Spinal cord (tissue), 9 donors: ENCODE measurements at regions not wholly inside any gene's neighbourhood (a gene's known extent, or its start where the extent isn't known, plus 50 kb on each side); places are given as distances from the start of the nearest gene placed in this dataset.
"Not testable (repeated sequence)": the region's sequence is repeated elsewhere in the genome, so short reads cannot be mapped to it uniquely, and the experiment has no call there.

Source experiments
- DNase-seq, 6 donors: peaks; one replicate each; pipeline versions ENCODE4 v3.0.0 to v3.0.0-alpha.2; 2013 to 2015; ENCODE audit warnings: low spot score in 6 of 6, low read depth in 4 of 6
- H3K27ac ChIP-seq: one replicate; pipeline ENCODE4 v1.5.1; 2013; ENCODE audit warnings: low read depth, low read length, control low read depth
- H3K27me3 ChIP-seq: one replicate; pipeline ENCODE4 v1.6.1; 2013; ENCODE audit warnings: low read length; ENCODE audit not compliant: control insufficient read depth, insufficient read depth
- H3K36me3 ChIP-seq: one replicate; pipeline ENCODE4 v1.6.1; 2013; ENCODE audit warnings: low read length; ENCODE audit not compliant: control insufficient read depth, insufficient read depth
- H3K4me1 ChIP-seq: one replicate; pipeline ENCODE4 v1.6.1; 2013; ENCODE audit warnings: low read length; ENCODE audit not compliant: control insufficient read depth, insufficient read depth
- H3K4me3 ChIP-seq: one replicate; pipeline ENCODE4 v1.5.1; 2013; ENCODE audit warnings: low read depth, low read length, control low read depth
- H3K9me3 ChIP-seq: one replicate; pipeline ENCODE4 v1.6.1; 2013; ENCODE audit warnings: low read length; ENCODE audit not compliant: control insufficient read depth, insufficient read depth
- WGBS: methylation state at CpG from one replicate; pipeline ENCODE4 v1.1.5; 2013; ENCODE audit warnings: missing lambda C conversion rate; ENCODE audit not compliant: insufficient coverage; 5-methylcytosine and 5-hydroxymethylcytosine counted together
- donor health status: healthy.

GRCh38 chr7:153109566-153109965, 350.0 kb downstream of the ACTR3B start:
- Histone ChIP-seq H3K4me3 (no peak overlapping the region), H3K27ac (no peak overlapping the region), H3K9me3 (no peaks in the 10 kb centered on the region), H3K27me3 (no peaks in the 10 kb centered on the region), H3K4me1 (no peaks in the 10 kb centered on the region), H3K36me3 (no peaks in the 10 kb centered on the region)
- 76% methylated on average over 3 of the region's 8 CpGs for WGBS
- DNase-seq = peak in 1 of 6 donors; percentile 59

- DNase-seq = no peak
- 89% methylated on average over 5 of the region's 5 CpGs for WGBS
- Histone ChIP-seq H3K27me3 (no peaks in the 10 kb centered on the region), H3K9me3 (peaks cover under 1% of the 10 kb centered on the region), H3K27ac (no peak overlapping the region), H3K4me3 (no peak overlapping the region), H3K36me3 (no peaks in the 10 kb centered on the region), H3K4me1 (no peaks in the 10 kb centered on the region)
These were observed 351.1 kb downstream of the ACTR3B start for GRCh38 chr7:153110606-153111005.

GRCh38 chr7:153122255-153122654, 362.7 kb downstream of the ACTR3B start:
- not testable (repeated sequence) for H3K4me1 ChIP-seq
- 84% methylated on average over 4 of the region's 8 CpGs for WGBS

GRCh38 chr7:153130052-153130451, 370.5 kb downstream of the ACTR3B start:
- Histone ChIP-seq H3K27me3 (no peaks in the 10 kb centered on the region), H3K27ac (no peak overlapping the region), H3K4me1 (no peaks in the 10 kb centered on the region), H3K36me3 (no peaks in the 10 kb centered on the region), H3K4me3 (no peak overlapping the region), H3K9me3 (no peaks in the 10 kb centered on the region)
- DNase-seq = no peak
- no CpG with 5 or more reads among the region's 2 CpGs for WGBS

More at GRCh38 chr7:153122255-153122654, 362.7 kb downstream of the ACTR3B start:
- H3K9me3 ChIP-seq, H3K27me3 ChIP-seq, H3K4me3 ChIP-seq, DNase-seq, H3K27ac ChIP-seq, H3K36me3 ChIP-seq: not testable (repeated sequence)

GRCh38 chr7:153151766-153152165, 392.2 kb downstream of the ACTR3B start:
- no peak for DNase-seq
- Histone ChIP-seq H3K36me3 (no peaks in the 10 kb centered on the region), H3K4me1 (no peaks in the 10 kb centered on the region), H3K4me3 (no peak overlapping the region), H3K9me3 (peaks cover 1% of the 10 kb centered on the region), H3K27me3 (no peaks in the 10 kb centered on the region), H3K27ac (no peak overlapping the region)
- 92% methylated on average over 8 of the region's 8 CpGs for WGBS

- H3K4me3 ChIP-seq = no peak overlapping the region
- no peaks in the 10 kb centered on the region for H3K36me3 ChIP-seq
- no peak overlapping the region for H3K27ac ChIP-seq
- DNase-seq = peak in 1 of 6 donors; percentile 79
- peaks cover 1% of the 10 kb centered on the region for H3K9me3 ChIP-seq
- no peaks in the 10 kb centered on the region for H3K27me3 ChIP-seq
- 59% methylated on average over 4 of the region's 8 CpGs for WGBS
- H3K4me1 ChIP-seq = no peaks in the 10 kb centered on the region
These were observed 393.4 kb downstream of the ACTR3B start for GRCh38 chr7:153152801-153153422.

- Histone ChIP-seq H3K36me3 (no peaks in the 10 kb centered on the region), H3K27me3 (no peaks in the 10 kb centered on the region), H3K4me1 (no peaks in the 10 kb centered on the region), H3K9me3 (peaks cover 1% of the 10 kb centered on the region), H3K27ac (no peak overlapping the region), H3K4me3 (no peak overlapping the region)
- WGBS = no CpG with 5 or more reads among the region's 3 CpGs
- no peak for DNase-seq
These were observed 398.6 kb downstream of the ACTR3B start for GRCh38 chr7:153158149-153158548.

- Histone ChIP-seq H3K27me3 (no peaks in the 10 kb centered on the region), H3K4me3 (no peak overlapping the region), H3K36me3 (no peaks in the 10 kb centered on the region), H3K9me3 (no peaks in the 10 kb centered on the region), H3K4me1 (no peaks in the 10 kb centered on the region), H3K27ac (no peak overlapping the region)
- 75% methylated on average over 4 of the region's 4 CpGs for WGBS
- DNase-seq = no peak
These were observed 410.7 kb downstream of the ACTR3B start for GRCh38 chr7:153170287-153170686.

- Histone ChIP-seq H3K4me3 (no peak overlapping the region), H3K27me3 (no peaks in the 10 kb centered on the region), H3K4me1 (no peaks in the 10 kb centered on the region), H3K9me3 (no peaks in the 10 kb centered on the region), H3K36me3 (no peaks in the 10 kb centered on the region), H3K27ac (no peak overlapping the region)
- DNase-seq = no peak
These were observed 426.4 kb downstream of the ACTR3B start for GRCh38 chr7:153185936-153186335.

- no CpG with 5 or more reads among the region's 3 CpGs for WGBS
- no peaks in the 10 kb centered on the region for H3K9me3 ChIP-seq
- no peak for DNase-seq
- peaks cover 3% of the 10 kb centered on the region for H3K4me1 ChIP-seq
- H3K27me3 ChIP-seq = no peaks in the 10 kb centered on the region
- no peaks in the 10 kb centered on the region for H3K36me3 ChIP-seq
- H3K4me3 ChIP-seq = no peak overlapping the region
- H3K27ac ChIP-seq = no peak overlapping the region
These were observed 428.6 kb downstream of the ACTR3B start for GRCh38 chr7:153188161-153188560.
